Kidney (tissue), 13 donors: ENCODE measurements at regions not wholly inside any gene's neighbourhood (a gene's known extent, or its start where the extent isn't known, plus 50 kb on each side); places are given as distances from the start of the nearest gene placed in this dataset.

ENCODE experiments used
- DNase-seq, 5 donors: peaks; one replicate each; pipeline ENCODE4 v3.0.0-alpha.2; 2013 to 2020
- FAIRE-seq: peaks from 2 replicates; lab custom pipeline; 2012; peaks lifted over from hg19 to GRCh38; lab: Jason Lieb, UNC
- H3K27ac ChIP-seq, 2 donors: one replicate each; pipeline ENCODE4 v1.7.0; 2013; ENCODE audit warnings: low read depth in 2 of 2, low read length in 2 of 2, inconsistent platforms in 1 of 2
- H3K27me3 ChIP-seq: one replicate; pipeline ENCODE4 v1.7.1; 2013; ENCODE audit warnings: low read length, inconsistent platforms; ENCODE audit not compliant: control insufficient read depth, insufficient read depth
- H3K36me3 ChIP-seq, 3 donors: one replicate each; pipeline versions ENCODE4 v1.7.0 to v1.7.1; 2013; ENCODE audit warnings: low read length in 3 of 3, control low read depth in 1 of 3, inconsistent platforms in 1 of 3; ENCODE audit not compliant: insufficient read depth in 3 of 3, control insufficient read depth in 2 of 3
- H3K4me1 ChIP-seq, 3 donors: one replicate each; pipeline versions ENCODE4 v1.7.0 to v1.7.1; 2013; ENCODE audit warnings: low read length in 3 of 3, inconsistent platforms in 1 of 3, low read depth in 1 of 3; ENCODE audit not compliant: control insufficient read depth in 2 of 3, insufficient read depth in 2 of 3
- H3K4me3 ChIP-seq, 3 donors: one replicate each; pipeline versions ENCODE4 v1.7.0 to v1.8.1; 2013; ENCODE audit warnings: low read length in 3 of 3, control low read depth in 1 of 3, inconsistent platforms in 1 of 3
- H3K9ac ChIP-seq, 3 donors: one replicate each; pipeline versions ENCODE4 v1.7.0 to v1.7.1; 2013; ENCODE audit warnings: low read length in 3 of 3, control low read depth in 1 of 3, inconsistent platforms in 1 of 3
- H3K9me3 ChIP-seq, 3 donors: one replicate each; pipeline versions ENCODE4 v1.7.0 to v1.7.1; 2013; ENCODE audit warnings: low read length in 3 of 3, control low read depth in 1 of 3, inconsistent platforms in 1 of 3; ENCODE audit not compliant: control insufficient read depth in 2 of 3, insufficient read depth in 1 of 3
- CTCF ChIP-seq: IDR thresholded peaks from 3 replicates; pipeline ENCODE4 v1.5.1; 2012; ENCODE audit warnings: mild to moderate bottlenecking, moderate library complexity, borderline replicate concordance; ENCODE audit not compliant: insufficient read depth; ENCODE audit errors: extremely low read depth
- intact Hi-C: fragments of 100-400 bp; cut with DNase I; formaldehyde crosslinking; loops from one replicate; pipeline ENCODE4 v1.11.1; 2022
- donor health status: control.
- donor health status: control.
- donor health status: control.
- donor health status: control.
- donor health status: control.
- donor health status: DM: yes; HTN: yes; CAD: no.
- donor health status: Normal renal cell carcinoma (clear cell type).

- peaks cover 0 to 9% (median 0%) of the 10 kb centered on the region in 3 donors for H3K9me3 ChIP-seq
- no peak for TF ChIP-seq CTCF
- FAIRE-seq (no peak), DNase-seq (no peak)
- H3K4me1 ChIP-seq, result no peaks in the 10 kb centered on the region
- no peak overlapping the region for H3K4me3 ChIP-seq
- H3K9ac ChIP-seq, result no peak overlapping the region
- H3K36me3 ChIP-seq, result no peaks in the 10 kb centered on the region
- H3K27me3 ChIP-seq, result no peaks in the 10 kb centered on the region
- H3K27ac ChIP-seq, result no peak overlapping the region
- intact Hi-C loops, result no loop called here
These were observed 113.4 kb upstream of the KCNJ16 start for GRCh38 chr17:69961501-69962145.

DNA sequence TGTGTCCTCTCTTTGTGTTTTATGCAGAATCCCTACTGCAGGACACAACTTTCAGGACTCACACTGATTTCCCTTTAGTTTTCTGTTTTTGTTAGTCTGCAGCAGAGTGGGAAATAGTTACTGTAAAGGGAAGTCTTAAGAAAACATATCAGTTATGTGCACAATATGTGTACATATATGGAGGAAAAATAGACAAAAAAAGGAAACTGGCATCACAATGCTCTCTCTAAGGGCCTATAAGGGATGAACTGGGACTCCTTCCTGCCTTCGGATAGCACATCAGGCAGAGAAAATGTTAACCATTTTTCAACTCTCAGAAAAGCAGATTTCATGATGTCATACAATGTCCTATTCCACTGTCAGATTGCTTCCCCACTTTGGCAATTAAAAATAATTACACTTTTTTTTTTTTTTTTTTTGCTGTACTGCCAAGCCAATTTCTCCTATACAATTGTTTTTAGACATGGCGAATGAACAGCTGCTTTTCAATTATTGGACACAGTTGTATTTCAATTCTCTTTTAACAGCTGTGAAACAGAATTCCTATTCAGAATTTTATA is 112.5 kb upstream of the KCNJ16 start:
- DNase-seq, result no peak
- H3K36me3 ChIP-seq, result no peaks in the 10 kb centered on the region
- no peak for TF ChIP-seq CTCF
- H3K9ac ChIP-seq, result no peak overlapping the region
- FAIRE-seq, result no peak
- H3K27me3 ChIP-seq, result no peaks in the 10 kb centered on the region
- peaks cover 0 to 9% (median 0%) of the 10 kb centered on the region in 3 donors for H3K9me3 ChIP-seq
- H3K4me3 ChIP-seq, result no peak overlapping the region
- no peak overlapping the region for H3K27ac ChIP-seq
- intact Hi-C loops, result no loop called here
- no peaks in the 10 kb centered on the region for H3K4me1 ChIP-seq

DNA sequence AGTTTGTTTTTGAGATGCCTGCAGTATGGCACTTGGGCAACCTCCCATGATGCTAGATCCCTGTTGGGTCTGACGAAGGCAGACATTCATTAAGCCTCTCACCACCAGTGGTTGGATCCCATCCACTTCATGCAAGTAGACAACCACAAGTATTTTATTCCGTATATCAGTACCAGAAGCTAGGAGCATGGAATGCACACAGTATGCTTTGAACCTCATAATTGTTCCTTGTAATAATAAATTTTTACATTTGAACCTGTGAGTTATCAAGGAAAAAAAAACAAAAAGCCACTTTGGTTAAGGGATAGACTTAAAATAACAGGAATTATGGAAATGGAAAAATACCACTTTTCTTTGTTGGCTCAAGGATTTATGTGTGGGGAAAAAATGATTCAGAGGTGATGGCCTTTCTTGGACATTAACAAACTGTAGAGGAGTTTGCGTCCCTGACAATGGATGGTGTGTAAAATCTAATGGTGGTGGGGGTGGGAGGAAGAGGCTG is 107.1 kb upstream of the KCNJ16 start:
- intact Hi-C loops, result no loop called here
- H3K4me3 ChIP-seq, result no peak overlapping the region
- H3K4me1 ChIP-seq, result no peaks in the 10 kb centered on the region
- no peaks in the 10 kb centered on the region for H3K36me3 ChIP-seq
- TF ChIP-seq CTCF, result no peak
- H3K27ac ChIP-seq, result no peak overlapping the region
- no peak for FAIRE-seq
- peaks cover 0 to 9% (median 0%) of the 10 kb centered on the region in 3 donors for H3K9me3 ChIP-seq
- H3K9ac ChIP-seq, result no peak overlapping the region
- no peak for DNase-seq
- no peaks in the 10 kb centered on the region for H3K27me3 ChIP-seq
